ENCODE measurements at regions not wholly inside any gene's neighbourhood (a gene's known extent, or its start where the extent isn't known, plus 50 kb on each side); places are given as distances from the start of the nearest gene placed in this dataset.

DNA sequence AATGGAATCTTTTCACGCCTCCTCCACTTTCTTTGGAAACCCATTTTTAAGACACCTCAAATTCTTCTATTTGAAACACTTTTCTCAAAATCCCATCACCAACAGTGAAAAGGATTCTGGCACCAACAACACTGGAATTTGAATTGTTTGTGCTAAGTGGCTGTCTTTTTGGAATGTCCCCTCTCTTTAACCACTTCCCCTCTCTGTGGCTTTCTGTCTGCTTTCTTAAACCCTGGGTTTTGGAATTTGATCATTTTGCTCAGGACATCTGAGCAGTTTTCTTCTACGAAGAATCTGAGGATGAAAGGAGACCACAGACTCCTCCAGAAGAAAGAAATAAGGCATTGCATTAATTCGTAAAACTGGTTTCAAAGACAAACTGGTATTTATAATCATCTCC, 89.0 kb downstream of the MXRA5 start:
- Histone ChIP-seq H3K4me3 (ENCODE audit: low read depth, low read length) (no peak overlapping the region), H3K36me3 (ENCODE audit: control insufficient read depth, insufficient read depth, low read length) (no peaks in the 10 kb centered on the region), H3K27me3 (ENCODE audit: control insufficient read depth, insufficient read depth, low read length) (no peaks in the 10 kb centered on the region)
- ChIA-PET POLR2A (no interaction called here), CTCF (no interaction called here)
- TF ChIP-seq, protein P1, sequence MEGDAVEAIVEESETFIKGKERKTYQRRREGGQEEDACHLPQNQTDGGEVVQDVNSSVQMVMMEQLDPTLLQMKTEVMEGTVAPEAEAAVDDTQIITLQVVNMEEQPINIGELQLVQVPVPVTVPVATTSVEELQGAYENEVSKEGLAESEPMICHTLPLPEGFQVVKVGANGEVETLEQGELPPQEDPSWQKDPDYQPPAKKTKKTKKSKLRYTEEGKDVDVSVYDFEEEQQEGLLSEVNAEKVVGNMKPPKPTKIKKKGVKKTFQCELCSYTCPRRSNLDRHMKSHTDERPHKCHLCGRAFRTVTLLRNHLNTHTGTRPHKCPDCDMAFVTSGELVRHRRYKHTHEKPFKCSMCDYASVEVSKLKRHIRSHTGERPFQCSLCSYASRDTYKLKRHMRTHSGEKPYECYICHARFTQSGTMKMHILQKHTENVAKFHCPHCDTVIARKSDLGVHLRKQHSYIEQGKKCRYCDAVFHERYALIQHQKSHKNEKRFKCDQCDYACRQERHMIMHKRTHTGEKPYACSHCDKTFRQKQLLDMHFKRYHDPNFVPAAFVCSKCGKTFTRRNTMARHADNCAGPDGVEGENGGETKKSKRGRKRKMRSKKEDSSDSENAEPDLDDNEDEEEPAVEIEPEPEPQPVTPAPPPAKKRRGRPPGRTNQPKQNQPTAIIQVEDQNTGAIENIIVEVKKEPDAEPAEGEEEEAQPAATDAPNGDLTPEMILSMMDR (IDR thresholded peaks at IDR 0.05; ENCODE audit: insufficient read depth, low read depth, low read length) = no peak
- DNase-seq (ENCODE audit: low read depth) = no peak

DNA sequence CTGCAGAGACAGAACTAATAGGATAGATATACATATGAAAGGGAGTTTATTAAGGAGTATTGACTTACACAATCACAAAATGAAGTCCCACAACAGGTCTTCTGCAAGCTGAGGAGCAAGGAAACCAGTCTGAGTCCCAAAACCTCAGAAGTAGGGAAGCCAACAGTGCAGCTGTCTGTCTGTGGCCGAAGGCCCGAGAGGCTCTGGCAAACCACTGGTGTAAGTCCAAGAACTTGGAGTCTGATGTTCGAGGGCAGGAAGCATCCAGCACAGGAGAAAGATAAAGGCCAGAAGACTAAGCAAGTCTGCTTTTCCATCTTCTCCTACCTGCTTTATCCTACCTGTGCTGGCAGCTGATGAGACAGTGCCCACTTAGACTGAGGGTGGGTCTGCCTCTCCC, 89.6 kb downstream of the MXRA5 start:
- DNase-seq (ENCODE audit: low read depth) = no peak
- POLR2A ChIA-PET = no interaction called here
- Histone ChIP-seq H3K27me3 (ENCODE audit: control insufficient read depth, insufficient read depth, low read length) (no peaks in the 10 kb centered on the region), H3K4me3 (ENCODE audit: low read depth, low read length) (no peak overlapping the region), H3K36me3 (ENCODE audit: control insufficient read depth, insufficient read depth, low read length) (no peaks in the 10 kb centered on the region)
- CTCF ChIA-PET = no interaction called here
- TF ChIP-seq, protein P1 (IDR thresholded peaks at IDR 0.05; ENCODE audit: insufficient read depth, low read depth, low read length) = no peak

- Histone ChIP-seq H3K36me3 (ENCODE audit: control insufficient read depth, insufficient read depth, low read length) (no peaks in the 10 kb centered on the region), H3K4me3 (ENCODE audit: low read depth, low read length) (no peak overlapping the region), H3K27me3 (ENCODE audit: control insufficient read depth, insufficient read depth, low read length) (no peaks in the 10 kb centered on the region)
- CTCF ChIA-PET = no interaction called here
- TF ChIP-seq, protein P1 (IDR thresholded peaks at IDR 0.05; ENCODE audit: insufficient read depth, low read depth, low read length) = no peak
- POLR2A ChIA-PET = no interaction called here
- no peak for DNase-seq (ENCODE audit: low read depth)
Observed at GRCh38 chrX:3252744-3253143, 93.7 kb downstream of the MXRA5 start.

DNA sequence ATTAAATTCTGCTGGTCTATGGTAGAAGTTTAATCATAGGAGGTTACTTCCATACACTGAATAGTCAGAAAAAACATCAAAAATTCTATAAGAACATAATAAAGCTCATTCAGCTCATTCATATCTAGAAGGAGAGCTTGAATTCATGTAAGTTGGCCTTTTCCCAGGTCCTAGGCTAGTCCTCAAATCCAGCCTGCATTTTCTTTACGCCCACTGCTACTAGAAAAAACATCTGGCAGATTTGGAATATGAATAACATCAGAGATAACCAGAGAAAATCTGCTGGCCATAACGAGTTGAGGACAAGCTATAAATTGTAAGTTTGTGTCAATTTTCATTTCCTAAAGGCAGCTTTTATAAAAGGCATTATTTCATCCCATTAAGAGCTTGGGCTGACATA, 95.5 kb downstream of the MXRA5 start:
- no peak overlapping the region for H3K4me3 ChIP-seq (ENCODE audit: low read depth, low read length)
- H3K36me3 ChIP-seq (ENCODE audit: control insufficient read depth, insufficient read depth, low read length) = no peaks in the 10 kb centered on the region
- POLR2A ChIA-PET = no interaction called here
- no peak for DNase-seq (ENCODE audit: low read depth)
- TF ChIP-seq, protein P1 (IDR thresholded peaks at IDR 0.05; ENCODE audit: insufficient read depth, low read depth, low read length) = no peak
- CTCF ChIA-PET = no interaction called here
- H3K27me3 ChIP-seq (ENCODE audit: control insufficient read depth, insufficient read depth, low read length) = no peaks in the 10 kb centered on the region

DNA sequence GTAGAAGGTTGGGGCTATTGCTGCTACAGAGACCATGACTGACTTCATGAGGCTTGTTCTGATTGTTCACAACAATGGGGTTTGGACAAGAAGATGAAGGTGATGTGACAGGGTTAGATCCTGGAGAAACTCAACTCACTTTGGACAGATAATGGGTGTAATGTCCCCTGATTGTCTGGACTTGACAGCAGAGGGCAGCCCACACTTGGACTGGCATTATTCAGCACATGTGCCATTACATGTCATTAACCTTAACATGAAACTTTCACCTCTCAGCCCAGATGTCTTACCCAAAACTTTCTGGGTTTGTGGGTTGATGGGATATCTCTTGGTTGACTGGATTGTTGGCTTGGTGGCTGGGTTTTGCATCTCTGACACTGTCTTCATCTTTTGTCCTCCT, 101.5 kb downstream of the MXRA5 start:
- Histone ChIP-seq H3K4me3 (ENCODE audit: low read depth, low read length) (no peak overlapping the region), H3K36me3 (ENCODE audit: control insufficient read depth, insufficient read depth, low read length) (no peaks in the 10 kb centered on the region), H3K27me3 (ENCODE audit: control insufficient read depth, insufficient read depth, low read length) (no peaks in the 10 kb centered on the region)
- TF ChIP-seq, protein P1 (IDR thresholded peaks at IDR 0.05; ENCODE audit: insufficient read depth, low read depth, low read length) = no peak
- CTCF ChIA-PET = no interaction called here
- DNase-seq (ENCODE audit: low read depth) = no peak
- POLR2A ChIA-PET = no interaction called here
